ENCODE measurements at regions not wholly inside any gene's neighbourhood (a gene's known extent, or its start where the extent isn't known, plus 50 kb on each side); places are given as distances from the start of the nearest gene placed in this dataset.
A peak's percentile ranks its signal among the peaks of the same experiment; 100 is the strongest.
"Not testable (repeated sequence)": the region's sequence is repeated elsewhere in the genome, so short reads cannot be mapped to it uniquely, and the experiment has no call there.

DNA sequence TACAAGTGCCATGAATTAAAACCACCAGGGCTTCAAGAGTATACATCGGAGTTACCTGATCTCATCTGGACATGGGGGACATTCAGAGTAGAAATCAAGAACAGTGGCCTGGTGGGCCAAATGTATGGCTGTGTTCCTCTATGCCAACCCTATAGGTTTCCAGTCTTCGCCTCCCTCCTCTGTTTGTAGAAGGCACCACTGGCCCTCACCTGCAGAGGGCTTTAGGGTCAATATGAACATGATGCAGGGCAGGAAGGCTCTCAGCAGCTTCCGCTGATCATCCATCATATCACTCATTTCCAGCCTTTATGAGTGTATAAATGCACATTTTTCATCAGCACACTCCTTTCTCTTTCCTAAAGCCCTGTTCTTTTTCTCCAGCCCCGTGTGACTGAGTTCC lies 555.5 kb upstream of the BRINP1 start:
- DNase-seq (ENCODE audit: low spot score): no peak

DNA sequence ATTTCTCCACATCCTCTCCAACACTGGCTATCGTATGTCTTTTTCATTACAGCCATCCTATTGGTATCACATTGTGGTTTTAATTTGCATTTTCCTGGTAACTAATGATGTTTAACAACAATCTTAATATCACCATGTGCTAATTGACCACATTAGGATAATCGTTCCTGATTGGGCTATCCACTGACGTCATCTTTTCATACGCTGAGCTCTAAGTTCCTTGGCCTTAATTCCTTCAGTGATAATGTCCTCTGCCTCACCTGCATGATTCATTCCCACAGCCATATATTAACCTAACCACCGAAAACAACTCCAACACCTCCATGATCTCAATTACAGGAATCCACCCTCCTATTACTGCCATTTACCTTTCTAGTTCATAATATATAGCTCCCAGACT lies 547.9 kb upstream of the BRINP1 start:
- DNase-seq (ENCODE audit: low spot score): no peak

DNA sequence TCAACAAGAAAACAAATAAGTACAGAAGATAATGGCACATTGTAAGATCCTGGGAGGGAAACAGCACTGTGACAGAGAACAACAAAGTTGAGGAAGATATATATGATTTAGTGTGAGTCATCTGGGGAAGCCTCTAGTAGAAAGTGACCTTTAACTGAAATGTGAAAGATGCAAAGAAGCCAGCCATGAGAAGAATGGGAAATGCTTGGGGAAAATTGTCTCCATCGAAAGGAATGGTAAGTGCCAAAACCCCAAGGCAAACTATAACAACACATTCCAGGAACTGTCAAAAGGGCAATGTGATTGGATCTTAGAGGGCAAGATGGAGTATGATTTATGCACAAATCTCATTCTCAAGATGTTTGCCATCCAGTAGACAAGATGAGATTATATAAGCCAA lies 537.8 kb upstream of the BRINP1 start:
- DNase-seq (ENCODE audit: low spot score): no peak

DNA sequence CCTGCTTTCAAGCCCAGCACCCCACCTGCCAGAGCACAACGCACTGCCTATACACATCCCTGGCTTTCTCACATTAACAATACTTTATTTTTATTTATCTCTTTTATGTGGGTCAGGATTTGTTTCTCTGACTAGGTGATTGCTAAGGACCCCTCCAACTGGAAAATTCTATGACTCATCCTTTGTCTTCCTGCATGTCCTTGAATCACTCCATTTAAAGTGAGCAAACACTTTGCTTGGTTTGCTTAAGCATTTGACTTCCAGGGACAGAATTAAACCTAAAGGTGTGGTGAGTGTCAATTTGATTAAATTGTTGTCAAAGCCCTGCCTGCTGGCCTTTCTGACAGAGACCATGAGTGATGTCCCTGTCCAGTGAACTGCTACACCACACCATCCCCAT lies 536.5 kb upstream of the BRINP1 start:
- no peak for DNase-seq (ENCODE audit: low spot score)

DNA sequence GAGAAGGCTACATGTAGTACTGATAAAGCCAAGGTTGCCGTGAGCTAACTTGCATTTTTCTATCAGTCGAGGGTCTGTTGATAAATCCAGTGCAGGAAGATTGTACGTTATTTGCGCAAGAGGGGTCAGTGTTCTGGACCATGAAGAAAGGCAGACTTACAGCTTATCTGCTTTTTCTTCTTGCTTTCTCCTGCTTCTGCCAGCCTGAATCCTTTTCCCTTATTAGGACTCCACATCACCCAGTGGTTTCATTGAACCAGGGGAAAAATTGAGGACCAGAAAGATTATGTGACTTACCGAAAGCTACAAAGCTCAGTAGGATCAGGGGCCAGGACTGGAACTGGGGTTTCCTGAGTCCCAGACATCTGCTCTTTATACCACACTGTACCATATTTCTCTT lies 534.6 kb upstream of the BRINP1 start:
- no peak for DNase-seq (ENCODE audit: low spot score)

DNA sequence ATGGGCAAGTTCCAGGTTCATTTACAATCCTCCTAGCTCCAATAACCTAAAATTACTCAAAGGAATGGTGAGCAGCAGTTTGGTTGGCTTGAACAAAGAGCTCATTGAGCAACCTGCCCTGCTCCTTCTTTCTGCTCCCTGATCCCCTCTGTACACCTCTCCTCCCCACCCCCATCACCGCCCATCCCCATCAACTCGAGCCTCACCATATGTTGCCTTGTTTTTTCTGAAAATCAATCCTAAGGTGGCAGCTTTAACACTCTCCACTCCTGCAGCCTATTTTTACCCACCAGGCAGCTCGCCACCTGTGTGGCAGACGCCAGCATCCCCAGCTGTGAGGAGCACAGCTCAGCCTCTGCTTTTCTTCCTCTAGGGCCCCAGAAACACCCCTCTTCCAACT lies 533.4 kb upstream of the BRINP1 start:
- DNase-seq (ENCODE audit: low spot score): no peak

DNA sequence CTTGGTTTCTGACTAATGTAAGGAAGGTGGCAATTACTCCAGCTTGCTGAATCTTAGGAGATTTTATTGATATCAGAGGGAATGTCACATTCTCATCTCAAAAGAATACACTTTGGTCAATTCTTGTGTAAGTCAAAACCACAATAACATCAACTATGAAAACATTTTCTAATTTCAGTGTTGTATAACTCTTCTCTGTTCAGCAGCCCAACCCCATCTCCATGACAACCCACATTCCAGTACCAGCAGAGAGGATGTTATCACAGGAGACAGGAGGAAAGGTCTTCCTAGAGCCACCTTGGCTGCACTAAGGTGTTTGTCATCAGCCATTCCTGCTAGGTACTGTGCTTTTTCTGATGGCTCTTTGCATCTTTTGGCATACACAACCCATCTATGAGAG lies 529.1 kb upstream of the BRINP1 start:
- DNase-seq (ENCODE audit: low spot score): no peak

GRCh38 chr9:119884438-119884837 lies 515.2 kb upstream of the BRINP1 start:
- DNase-seq (ENCODE audit: low spot score): no peak

DNA sequence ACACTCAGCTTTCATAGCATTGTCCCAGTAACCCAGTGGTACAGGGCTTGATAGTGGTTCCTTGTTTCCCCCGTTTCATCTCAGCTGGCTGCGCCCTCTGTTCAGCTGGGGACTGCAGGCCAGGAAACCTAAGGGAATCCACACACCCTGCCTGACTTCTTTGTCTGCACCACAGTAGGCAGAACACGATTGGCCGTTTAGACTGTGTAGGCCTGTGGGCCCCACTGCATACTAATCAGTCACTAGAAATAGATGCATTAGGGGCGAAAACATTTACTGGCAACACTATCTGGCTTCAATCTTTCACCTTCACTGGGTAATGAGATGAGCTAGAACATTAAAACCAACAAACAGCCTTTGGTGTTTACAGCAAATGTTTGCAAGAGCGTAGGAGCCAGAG lies 512.7 kb upstream of the BRINP1 start:
- no peak for DNase-seq (ENCODE audit: low spot score)

GRCh38 chr9:119880361-119880760 lies 511.1 kb upstream of the BRINP1 start:
- DNase-seq (ENCODE audit: low spot score): no peak

GRCh38 chr9:119877306-119877705 lies 508.1 kb upstream of the BRINP1 start:
- no peak for DNase-seq (ENCODE audit: low spot score)

DNA sequence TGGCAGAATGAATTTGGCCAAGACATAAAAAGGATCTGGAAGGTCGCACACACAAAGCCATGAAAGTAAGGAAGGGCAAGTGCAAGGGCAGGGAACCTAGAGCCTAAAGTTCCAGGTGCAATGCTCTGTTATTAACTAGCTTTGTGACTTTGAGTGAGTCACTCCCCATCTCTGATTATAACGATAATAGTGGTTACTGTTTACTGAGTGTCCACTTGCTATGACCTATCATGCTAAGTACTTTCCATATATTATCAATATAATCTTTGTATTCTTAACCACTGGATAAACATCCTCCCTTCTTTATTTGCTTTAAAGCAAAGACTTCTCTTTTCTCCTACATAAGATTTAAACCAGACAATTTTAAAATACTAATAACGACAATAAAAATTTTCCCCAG lies 504.6 kb upstream of the BRINP1 start:
- no peak for DNase-seq (ENCODE audit: low spot score)

GRCh38 chr9:119870251-119870650 lies 501.0 kb upstream of the BRINP1 start:
- not testable (repeated sequence) for DNase-seq (ENCODE audit: low spot score)

GRCh38 chr9:119868694-119869093 lies 499.5 kb upstream of the BRINP1 start:
- peak; percentile 47 for DNase-seq (ENCODE audit: low spot score)

DNA sequence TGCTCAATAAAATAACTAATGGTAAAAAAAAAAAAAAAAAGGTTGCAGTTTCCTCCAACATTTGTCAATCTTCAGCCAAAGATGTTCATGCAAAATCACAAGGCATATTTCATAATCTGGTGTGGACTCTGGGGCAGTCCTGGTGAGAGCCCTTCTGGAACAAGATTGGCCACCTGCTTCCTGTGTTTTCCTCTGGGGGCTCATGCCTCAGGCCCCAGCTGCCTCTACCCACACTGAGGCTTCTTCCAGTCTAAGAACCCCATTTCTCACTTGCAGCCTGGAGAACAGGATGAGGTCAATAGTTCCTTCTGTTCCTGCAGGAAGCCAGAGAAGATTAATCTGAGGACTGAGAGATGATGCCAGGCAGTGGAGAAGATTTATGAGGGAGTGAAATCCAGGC lies 492.6 kb upstream of the BRINP1 start:
- no peak for DNase-seq (ENCODE audit: low spot score)

GRCh38 chr9:119859128-119859527 lies 489.9 kb upstream of the BRINP1 start:
- DNase-seq (ENCODE audit: low spot score): no peak

GRCh38 chr9:119853126-119853525 lies 483.9 kb upstream of the BRINP1 start:
- no peak for DNase-seq (ENCODE audit: low spot score)

DNA sequence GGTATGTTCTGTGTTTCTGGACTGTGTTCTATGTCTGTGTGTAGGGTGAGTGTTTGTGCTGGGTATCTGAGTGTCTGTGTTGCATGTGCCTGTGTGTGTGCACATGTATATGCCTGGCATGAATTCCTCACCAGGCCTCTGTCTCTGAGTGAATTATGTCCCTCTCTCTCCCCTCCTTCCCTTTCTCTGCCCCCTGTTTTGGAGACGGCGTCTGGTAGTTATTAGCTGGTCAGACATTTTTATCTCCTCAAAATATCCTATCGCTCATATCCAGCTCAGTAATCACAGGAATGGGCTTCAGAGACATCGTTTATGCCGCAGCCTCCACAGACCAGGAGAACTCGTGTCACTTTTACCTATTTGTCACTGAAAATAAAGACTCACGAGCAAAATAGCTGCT lies 483.2 kb upstream of the BRINP1 start:
- no peak for DNase-seq (ENCODE audit: low spot score)

DNA sequence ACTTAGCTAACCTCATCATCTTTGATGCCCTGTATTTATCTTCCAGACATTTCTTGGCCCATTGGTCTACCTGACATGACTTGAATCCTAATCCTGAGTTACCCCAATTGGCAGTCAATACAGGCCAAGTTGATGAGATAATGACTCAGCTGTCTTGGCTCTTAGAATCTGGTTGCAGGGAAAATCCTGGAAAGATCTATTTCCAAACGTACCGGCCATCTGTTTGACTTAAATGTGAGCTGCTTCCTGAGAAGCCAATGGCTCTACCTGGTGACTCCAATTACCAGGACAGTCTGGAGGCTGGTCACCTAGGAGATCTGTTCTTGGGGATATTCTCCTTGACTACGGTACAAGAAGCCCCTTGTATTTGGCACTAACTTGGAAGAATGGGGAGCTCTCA lies 475.2 kb upstream of the BRINP1 start:
- DNase-seq (ENCODE audit: low spot score): no peak

DNA sequence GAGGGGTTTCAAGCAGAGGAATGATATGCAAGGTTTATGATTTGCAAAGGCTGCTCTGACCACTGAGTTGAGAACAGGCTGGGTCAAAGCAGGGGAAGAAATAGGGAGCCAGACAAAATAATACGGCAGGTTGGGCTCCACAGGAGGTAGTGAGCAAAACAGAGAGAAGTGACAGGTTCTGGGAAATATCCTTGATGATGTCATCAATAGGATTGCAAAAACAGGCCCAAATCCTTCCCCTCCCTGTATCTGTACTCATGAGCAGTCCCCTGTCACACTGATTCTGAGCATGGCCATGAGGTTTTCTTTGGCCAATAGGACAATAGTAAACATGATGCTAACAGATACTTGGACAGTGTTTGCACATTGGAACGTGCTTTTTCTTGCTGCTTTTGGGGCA lies 471.8 kb upstream of the BRINP1 start:
- no peak for DNase-seq (ENCODE audit: low spot score)

- DNase-seq (ENCODE audit: low spot score): no peak
These were observed 470.7 kb upstream of the BRINP1 start for GRCh38 chr9:119839888-119840287.

DNA sequence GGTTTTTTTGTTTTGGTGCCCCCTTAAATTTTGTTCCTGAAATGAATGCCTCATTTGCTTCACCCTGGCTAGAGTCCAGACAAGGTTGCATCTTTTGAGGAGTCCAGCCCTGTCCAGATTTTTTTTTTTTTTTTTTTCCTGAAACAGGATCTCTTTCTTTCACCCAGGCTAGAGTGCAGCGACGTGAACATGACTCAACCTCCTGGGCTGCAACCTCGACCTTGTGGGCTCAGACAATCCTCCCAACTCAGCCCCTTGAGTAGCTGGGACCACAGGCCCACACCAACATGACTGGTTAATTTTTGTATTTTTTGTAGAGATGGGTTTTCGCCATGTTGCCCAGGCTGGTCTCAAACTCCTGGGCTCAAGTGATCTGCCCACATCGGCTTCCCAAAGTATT lies 469.0 kb upstream of the BRINP1 start:
- no peak for DNase-seq (ENCODE audit: low spot score)

DNA sequence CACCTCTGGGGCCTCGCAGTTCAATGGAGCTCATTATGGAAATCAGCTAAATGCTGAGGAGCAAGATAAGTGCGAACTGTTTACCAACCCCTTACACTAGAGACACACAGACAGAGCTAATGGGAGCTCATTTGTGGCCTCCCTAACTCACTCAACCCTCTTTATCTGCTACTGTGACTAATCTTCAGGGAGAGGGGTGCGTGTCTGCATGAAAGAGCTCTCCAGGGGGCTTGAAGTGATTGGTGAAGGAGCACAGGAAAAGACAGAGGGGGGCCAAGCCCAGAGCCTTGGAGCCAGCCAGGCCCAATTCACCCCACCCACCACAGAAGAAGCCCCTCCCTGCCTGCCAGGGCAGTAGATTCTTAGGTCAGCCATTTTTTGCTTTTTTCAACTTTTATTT lies 466.8 kb upstream of the BRINP1 start:
- no peak for DNase-seq (ENCODE audit: low spot score)

DNA sequence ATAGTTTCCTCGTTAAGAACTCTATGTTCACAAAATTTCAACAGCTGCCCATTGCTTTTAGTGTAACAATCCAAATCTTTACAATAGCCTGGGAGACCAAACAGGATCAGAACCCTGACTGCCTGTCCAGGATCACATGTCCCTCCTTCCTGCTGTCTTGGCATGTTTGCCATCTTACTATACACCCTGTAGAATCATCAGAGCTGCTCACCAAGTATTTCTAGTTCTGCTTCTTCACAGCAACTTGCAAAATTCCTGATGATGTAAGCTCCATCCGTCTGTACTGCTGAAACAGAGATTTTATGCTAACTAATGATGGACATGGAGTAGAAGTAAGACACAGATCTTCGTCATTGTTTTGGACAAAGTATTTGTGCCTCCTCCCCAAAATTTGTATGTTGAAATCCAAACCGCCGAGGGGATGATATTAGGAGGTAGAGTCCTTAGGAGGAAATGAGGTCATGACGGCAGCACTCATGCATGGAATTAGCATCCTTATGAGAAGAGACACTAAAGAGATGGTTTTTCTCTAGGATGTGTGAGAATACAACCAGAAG lies 464.9 kb upstream of the BRINP1 start:
- DNase-seq (ENCODE audit: low spot score): peak; percentile 44

- no peak for DNase-seq (ENCODE audit: low spot score)
These were observed 462.1 kb upstream of the BRINP1 start for GRCh38 chr9:119831309-119831708.
